SKM-1 (cell line): ENCODE measurements at regions not wholly inside any gene's neighbourhood (a gene's known extent, or its start where the extent isn't known, plus 50 kb on each side); places are given as distances from the start of the nearest gene placed in this dataset.

Experiments
- DNase-seq: peaks from one replicate; lab custom pipeline; 2025; ENCODE audit not compliant: unreplicated experiment; lab: John Stamatoyannopoulos, UW

DNA sequence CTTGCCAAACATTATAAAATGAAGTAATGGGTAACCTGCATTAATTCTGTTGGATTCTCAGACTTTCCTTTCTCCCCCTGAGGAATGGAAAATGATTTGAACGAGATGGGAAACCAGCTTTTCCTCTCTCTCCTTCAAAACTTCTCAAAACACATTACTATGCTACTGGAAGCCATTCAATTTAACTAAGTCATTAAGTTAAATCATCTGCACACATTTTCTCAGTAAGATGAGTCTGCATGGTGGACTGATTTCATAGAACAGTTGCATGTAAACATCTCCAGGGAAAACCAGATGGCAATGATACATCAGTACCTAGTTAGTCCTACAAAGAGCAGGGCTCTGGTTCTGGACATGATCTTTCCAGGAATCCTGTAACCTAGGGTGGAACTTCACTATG lies 59.9 kb downstream of the BMP4 start:
- no peak for DNase-seq

DNA sequence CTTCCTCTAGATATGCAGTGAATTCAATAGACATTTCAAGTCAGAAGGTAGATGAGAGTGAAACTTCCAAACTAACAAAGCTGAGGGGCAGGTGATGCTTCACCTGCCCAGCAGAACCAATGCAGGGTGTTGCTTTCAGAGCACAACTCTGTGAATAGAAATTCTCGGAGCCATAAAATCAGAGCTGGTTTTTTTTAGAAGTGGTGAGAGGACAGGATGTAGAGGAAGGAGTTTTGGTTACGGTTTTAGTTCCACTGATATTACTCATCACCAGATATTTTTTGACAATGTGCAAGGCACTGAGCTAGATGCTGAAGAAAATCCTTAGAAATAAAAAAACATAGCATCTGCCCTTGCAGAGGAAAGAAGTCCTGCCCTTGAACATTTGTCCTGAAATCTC lies 62.2 kb downstream of the BMP4 start:
- DNase-seq = no peak

DNA sequence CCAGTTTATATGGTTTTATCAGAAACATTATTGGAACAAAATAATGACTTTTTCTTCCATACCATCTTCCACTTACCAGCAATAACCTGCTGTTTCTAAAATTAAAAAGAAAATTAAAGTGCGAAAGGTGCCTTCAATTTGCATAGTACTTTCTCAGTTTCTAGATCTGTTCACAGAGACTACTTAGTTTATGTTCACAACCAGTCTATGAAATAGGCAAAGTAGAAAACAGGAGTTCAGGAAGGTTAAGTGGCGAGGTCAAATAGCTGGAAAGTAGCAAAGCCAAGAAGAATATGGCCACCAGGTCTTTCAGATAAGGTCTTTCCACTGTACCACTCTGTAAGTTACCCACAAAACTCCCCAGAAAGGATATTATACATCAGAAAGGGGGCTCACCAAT lies 63.3 kb downstream of the BMP4 start:
- no peak for DNase-seq

DNA sequence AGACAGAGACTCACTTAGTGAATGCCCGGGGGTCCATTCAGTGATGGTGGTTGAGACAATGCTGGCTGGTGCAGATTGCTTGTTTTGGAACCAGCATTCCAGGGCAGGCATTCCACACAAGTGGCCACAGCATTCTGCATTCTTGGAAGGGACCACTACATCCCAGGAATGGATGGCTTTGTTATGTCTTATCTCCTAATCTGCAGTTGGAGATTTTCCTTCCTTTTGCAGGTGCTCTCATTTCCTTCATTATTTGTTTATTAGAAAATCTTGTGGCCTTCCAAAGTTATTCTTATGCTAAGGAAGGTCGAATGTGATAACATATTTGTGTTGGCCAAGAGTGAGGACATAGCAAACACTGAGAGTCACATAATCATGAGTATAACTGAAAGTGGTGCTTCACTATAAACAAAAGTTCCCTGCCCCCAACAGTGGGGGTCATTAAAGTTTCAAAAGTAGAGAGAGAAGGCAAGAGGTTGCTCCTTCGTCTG lies 66.0 kb downstream of the BMP4 start:
- DNase-seq = no peak

DNA sequence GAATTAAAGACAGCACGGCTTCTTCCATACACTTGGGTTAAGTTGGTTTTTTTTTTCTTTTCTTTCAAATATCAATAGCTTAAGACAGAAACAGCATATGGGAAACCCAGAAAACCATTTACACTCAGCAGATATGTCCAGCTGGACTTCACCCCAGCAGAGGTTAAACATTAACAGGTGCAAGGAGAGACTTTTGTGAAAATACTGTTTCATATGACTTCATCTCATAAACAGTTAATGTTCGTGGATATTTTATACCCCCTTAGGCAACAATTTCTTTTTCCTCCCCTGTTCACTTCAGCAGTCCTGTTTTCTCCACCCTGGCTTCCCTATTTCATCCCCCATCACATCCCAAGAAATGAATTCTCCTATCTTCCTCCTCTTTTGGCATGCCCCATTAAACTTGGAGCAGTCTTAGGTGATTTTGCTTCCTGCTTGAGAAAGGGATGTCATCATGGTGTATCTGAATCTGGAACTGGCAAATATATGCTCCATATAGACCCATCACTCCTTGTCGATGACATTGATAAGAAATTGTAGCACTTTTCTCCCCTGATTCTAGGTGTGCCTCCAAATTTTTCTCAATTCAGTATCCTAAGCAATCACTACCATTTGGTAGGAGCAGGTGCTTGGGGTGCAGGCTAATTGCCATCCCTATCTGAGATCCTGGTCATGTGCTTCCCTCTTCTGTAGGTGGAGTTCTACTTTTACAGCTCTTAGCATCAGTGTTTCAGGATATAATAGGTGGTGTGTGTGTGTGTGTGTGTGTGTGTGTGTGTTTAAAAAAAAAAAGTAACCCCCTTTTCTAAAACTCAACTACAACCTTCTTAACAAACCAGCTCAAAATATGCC lies 67.9 kb downstream of the BMP4 start:
- no peak for DNase-seq

DNA sequence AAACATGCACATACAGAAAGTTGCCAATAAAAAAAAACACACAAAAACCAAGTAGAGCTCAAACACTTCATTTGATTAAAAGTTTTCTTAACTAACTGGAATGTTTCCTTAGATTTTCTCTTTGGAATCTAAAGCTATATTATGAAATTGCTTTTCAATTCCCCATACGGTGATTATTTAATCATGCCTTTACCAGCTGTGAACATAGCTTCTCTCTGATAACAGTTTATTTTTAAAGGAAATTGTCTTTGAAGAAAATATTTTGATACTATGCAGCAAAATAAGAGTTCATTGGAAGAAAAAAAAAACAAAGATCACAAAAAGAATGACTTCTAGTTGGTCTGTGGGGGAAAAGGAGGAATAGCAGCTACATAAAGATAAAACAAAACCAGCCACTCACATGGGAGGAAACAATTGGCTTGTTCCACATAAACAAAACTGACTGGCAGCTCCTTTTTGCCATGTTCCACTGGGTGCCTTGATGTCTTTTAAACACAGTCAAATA lies 71.4 kb downstream of the BMP4 start:
- DNase-seq = no peak

DNA sequence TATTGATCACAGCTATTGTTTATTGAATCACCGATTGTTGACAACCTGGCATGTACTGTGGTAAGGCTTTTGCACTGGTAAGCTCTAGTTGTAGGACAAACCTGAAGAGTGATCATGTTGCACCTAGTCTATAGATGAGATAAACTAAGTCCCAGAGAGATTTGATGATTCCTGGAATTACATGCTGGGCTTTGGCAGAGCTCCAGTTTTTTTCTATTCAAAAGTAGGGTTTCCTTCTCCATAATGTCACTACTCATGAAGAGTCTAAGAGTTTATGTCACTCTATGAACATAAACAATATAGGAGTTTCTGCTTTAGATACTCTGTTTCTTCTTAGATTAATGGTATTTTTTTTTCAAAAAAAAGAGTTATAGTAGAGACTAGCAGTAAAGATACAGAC lies 72.0 kb downstream of the BMP4 start:
- DNase-seq = no peak

DNA sequence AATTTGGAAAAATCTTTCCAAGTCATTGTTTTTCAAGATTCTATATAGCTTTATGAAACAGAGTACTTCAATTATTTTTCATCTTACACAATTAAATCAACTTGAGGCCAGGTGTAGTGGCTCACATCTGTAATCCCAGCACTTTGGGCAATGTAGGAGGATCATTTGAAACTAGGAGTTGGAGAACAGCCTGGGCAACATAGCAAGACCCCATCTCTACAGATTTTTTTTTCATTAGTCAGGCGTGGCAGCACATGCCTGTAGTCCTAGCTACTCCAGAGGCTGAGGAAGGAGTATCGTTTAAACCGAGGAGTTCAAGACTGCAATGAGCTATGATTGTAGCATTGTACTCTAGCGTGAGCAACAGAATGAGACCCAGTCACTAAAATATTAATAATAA lies 72.9 kb downstream of the BMP4 start:
- no peak for DNase-seq

DNA sequence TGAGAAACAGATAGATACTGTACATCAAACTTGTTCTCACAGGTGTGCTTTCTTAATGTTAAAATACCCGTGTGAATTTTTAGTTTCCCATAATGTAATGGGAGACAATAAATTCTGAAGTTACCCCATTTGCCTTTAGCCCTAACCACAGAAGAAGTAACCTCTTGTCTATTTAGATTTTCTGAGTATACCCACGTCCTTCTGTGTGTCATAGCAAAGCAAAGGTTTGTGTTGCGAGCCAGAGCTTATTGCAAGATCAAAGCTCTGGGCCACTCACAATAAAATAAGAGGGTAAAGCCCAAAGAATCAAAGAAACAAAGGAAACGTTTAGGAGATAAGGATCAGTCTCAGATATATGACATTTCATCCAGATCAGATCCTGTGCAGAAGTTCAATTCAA lies 73.9 kb downstream of the BMP4 start:
- no peak for DNase-seq

DNA sequence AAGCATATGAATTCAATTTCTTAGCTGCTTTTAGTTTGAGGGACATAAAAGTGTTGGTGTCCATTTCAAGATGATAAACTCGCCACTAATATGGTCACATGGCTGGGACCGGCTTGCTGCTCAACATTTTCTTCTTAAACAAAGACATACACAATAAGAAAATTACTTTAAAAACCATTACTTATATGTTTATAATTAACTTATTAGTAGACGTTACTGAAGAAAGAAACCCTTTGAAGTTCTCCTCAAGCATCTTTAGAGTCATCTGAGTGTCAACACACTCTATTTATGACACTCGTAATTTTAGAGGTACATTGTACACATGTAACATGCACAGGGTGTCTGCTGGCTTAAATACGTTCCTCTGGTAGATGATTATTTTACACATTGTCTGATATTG lies 74.7 kb downstream of the BMP4 start:
- DNase-seq = no peak

DNA sequence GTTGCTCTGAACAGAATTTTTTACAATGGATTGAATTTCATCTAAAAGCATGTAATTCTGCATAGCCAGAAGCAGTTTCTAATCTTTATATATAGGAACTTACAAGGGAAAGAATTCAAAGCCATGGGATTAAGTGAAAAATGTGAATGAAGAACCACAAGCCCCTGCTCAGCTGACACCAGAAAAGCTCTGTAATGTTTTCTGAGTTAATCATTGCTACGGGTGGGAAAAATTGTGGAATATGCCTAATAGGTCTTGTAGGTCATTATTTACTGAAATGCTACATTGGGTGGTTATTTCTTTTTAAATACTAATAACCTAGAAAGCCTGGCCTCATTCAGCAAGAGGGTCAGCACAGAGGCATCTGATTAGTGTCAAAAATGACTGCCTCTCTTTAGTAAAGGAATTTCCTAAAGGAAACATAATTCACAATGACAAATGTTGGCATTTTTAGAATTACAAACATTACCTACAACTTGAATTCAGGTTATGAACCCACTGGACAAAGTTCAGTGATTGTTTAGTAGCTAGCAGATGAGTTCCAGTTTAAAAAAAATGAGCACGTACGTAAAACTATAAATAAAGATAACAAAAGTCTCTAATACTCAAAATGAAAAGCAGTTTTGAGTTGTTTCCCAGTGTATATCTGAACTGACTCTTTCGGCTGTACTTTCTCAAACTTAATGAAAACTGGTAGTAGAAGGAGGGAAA lies 75.3 kb downstream of the BMP4 start:
- no peak for DNase-seq

DNA sequence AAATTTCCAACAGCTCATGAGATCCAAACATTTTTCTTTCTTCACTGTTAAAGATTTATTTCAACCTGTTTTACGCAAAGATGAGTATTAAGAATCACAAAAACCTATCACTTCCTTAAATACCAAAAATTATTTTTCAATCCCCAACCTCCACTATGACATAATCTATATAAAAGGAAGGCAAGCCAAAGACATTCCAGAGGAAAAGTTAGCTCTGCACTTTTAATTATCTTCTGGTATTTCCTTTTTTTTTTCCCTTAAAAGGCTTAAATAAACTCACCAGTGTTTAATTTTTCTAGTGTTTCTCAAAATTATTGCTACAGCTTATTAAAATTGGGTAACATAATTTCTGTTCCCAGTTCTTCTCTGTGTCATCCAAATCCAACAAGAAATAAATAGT lies 75.9 kb downstream of the BMP4 start:
- DNase-seq = no peak

DNA sequence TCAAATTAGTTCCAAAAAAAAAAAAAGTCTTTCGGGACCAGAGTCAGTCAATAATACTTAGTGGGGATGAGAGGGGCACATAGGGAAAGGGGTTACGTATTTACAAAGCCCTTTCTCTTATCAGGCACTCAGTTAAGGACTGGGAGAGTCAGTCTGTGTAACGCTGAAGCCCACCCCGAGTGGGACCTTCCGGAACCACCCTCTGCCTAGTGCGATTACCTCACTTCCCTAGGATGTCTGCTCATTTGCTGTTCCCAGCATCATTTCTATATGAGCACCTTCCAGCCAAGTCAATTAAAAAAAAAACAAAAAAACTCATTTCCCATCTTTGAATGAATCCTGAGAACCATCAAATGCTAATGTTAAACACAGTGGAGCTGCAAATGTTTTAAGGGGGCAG lies 76.9 kb downstream of the BMP4 start:
- no peak for DNase-seq

DNA sequence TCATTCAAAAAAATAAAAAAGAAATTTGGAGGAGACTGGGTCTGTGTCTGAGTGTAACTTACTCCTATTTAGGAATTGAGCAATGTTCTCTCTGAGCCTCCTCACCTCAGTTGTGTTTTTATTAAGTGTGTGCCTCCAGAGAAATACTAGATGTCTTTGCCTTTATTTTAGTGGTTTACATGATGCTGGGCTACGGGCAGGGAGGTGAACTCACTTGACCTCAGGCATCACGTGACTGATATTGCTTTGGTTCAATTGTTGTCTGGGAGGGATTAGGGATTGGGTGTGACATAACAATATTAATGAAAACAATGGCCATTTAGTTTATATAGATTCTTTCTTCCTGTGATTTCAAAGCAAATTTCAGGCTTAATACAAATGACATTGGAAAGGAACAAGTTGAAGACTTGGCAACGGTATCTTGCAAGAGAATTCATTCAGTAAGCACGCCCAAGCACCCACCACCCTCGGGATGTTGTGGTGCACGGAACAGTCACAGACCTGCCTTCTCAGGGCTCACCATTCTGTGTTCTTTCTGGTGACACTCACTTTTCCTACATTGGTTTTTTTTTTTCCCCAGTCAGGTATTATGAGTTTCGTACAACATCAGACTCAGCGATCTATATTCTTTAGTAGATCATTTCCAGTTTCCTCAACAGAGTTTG lies 77.5 kb downstream of the BMP4 start:
- no peak for DNase-seq

DNA sequence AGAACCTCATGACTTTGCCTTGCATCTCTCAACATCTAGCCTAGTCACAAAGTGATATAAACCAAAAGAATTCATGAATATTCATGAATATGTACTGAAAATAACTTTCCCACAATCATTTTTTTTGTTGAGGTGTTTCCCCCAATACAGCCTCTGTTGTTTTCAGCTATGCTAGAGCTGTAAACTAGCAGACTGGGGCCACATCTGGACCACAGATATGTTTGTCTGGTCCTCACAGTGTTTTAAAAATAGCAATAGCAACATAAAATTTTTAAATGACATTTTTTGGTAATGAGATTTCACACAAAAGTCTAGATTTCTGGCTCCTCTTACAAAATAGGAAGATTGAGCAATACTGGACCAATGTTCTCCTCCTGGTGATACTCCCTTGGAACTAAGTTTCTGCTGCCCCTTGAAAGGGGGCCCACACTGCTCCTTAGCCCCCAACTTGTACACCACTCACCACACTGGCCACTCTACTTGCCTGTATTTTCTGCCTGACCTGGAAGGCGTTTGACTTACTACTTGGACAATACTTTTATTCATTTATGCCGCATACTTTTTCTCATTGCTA lies 81.2 kb downstream of the BMP4 start:
- DNase-seq = no peak

DNA sequence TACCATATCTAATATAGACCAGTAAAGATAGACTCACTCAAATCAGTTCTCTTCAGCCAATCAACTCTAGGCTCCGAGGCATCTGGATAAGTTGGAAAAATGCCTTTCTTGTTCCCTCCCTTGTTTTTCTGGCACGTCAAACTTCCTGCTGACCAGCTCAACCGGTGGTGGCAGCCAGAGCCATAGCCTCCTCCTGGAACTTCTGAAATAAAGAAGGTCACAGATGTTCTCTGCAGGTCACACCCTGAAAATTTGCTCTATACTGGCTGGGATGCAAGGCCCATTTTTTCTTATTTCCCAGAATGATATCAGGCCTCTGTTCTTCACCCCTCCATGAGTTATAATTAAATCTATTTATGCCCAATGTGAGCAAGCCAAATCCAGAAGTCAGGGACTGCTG lies 81.9 kb downstream of the BMP4 start:
- no peak for DNase-seq

DNA sequence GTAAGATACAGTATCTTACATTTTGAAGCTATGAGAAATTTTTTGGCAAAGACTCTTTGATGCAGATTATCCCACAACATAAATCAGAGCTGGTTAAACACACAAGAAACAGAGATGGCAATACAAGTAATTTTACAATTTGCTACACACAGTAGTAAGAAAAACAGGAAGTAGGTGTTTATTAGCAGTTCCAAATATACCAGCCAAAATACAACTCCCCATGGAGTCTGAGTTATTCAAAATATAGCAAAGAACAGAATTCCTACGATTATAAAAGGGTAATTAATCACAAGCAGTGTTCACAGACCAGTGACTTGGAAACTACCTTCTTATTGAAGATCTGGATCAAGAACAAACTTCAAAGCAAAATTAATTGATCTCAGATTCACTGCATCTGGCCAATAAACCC lies 83.9 kb downstream of the BMP4 start:
- no peak for DNase-seq

DNA sequence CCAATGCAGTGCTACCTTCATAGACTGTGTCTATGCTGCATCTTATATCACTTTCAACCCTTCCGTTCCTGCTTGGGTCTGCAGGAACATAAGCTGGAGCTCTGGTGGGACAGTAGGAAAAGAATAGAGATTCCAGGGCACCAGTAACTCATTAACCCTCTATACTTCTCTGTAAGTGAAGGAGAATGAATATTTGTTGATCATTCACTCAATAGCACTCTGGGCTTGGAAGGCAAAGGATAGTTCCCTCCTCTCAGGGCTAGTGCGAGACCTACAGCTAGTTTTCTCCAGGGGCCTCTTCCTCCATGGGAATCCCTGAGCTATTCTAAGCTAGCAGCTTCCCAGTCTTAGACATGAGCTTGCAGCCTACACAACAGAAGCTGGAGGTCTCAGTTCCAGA lies 84.7 kb downstream of the BMP4 start:
- no peak for DNase-seq

DNA sequence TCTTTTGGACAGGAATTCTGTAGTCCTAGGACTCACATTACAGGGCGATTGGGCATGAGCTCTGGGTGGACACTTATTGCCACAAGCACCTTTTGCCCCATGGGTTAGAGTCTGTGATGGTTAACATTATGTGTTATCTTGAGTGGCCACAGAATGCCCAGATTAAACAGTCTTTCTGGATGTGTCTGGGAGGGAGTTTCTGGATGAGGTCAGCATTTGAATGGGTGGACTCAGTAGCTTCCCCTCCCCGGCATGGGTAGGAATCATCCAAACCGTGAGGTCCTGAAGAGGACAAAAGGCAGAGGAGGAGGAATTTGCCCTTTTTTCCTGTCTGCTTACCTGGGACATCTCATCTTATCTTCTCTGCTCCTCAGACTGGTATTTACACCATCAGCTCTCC lies 85.6 kb downstream of the BMP4 start:
- no peak for DNase-seq

DNA sequence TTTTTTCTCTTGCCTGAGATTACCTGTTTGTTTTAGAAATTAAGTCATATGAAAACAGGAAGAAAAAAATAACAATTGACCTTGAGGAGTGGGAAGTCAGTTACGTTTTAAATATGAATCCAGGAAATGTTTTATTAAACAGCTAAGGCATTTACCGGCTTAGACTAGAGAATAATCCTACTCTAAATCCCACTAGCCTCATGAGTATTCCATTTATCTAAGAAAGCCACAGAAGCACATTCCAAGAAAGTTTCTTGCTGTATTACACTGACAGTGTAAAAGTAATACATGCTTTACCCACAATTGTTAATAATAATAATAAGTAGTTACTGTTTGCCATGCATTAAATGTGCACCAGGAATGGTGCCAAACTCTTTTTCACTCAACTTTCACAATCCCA lies 90.9 kb downstream of the BMP4 start:
- no peak for DNase-seq

DNA sequence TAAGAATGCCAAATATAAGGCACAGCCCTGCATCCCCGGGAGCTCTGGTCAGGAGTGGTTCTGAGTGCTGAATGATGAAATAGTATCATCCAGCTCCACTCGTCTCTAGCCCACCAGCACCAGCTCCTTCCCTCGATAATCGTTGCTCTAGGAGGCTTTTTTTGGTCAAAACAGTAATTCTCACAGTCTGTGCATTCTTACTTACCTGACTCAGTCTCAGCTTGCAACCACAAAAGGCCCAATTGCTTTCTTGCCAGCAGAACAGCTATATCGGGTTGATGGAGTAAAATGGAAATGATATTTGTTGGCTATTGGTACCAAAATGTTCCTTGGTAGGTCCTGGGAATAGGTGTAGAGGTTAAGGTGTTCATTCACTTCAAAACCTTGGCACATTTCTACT lies 94.8 kb downstream of the BMP4 start:
- DNase-seq = no peak

DNA sequence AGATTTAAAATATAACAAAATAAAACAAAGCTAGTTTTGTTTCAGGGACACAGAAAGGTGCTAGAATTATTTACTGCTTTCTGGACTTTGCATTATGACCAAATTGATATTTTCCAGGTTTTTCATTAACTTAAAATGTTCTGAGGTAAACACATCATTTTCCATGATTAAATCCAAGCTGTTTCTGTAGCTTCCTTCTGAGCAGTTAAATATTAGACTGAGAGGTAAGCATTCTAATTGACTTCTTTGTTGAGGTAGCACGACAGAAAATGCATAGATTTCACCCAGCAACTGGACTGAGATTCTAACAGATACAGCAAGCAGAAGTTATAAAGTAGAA lies 98.3 kb downstream of the BMP4 start:
- DNase-seq = no peak
